Endothelial cell of umbilical vein (primary cell): ENCODE measurements at regions not wholly inside any gene's neighbourhood (a gene's known extent, or its start where the extent isn't known, plus 50 kb on each side); places are given as distances from the start of the nearest gene placed in this dataset.

Source experiments
- BruUV-seq: library from RNA; stranded (reverse); fragments of 400-500 nt; replicated peaks from 2 replicates; lab custom pipeline; 2021; lab: Mats Ljungman, UMichigan
- CTCF ChIA-PET: fragments of 300-600, 350-600 bp; sonication (Branson Sonifier 250); formaldehyde crosslinking; loops from one replicate; lab custom pipeline; 2021; ENCODE audit warnings: antibody characterized with exemption, inconsistent platforms; lab: Charles Lee
- POLR2A ChIA-PET: fragments of 300-600, 350-600 bp; sonication (Branson Sonifier 250); formaldehyde crosslinking; loops from one replicate; lab custom pipeline; 2021; ENCODE audit warnings: antibody characterized with exemption, inconsistent platforms; lab: Charles Lee
- DNase-seq: peaks from one replicate; pipeline ENCODE4 v3.0.0-alpha.2; 2011; ENCODE audit warnings: low read depth, low spot score
- FAIRE-seq: peaks from 2 replicates; lab custom pipeline; 2011; peaks lifted over from hg19 to GRCh38; lab: Jason Lieb, UNC
- H2AFZ ChIP-seq: 2 replicates; pipeline ENCODE4 v1.6.0; 2012; ENCODE audit warnings: low read depth, low read length, control low read depth, inconsistent platforms
- H3K27ac ChIP-seq: 2 replicates; pipeline ENCODE4 v1.5.1; 2011; ENCODE audit warnings: low read depth, mild to moderate bottlenecking, control low read depth, low read length, moderate library complexity; ENCODE audit not compliant: insufficient read depth
- H3K27me3 ChIP-seq, 2 experiments: 2 replicates each; pipeline versions ENCODE4 v1.6.0 to v1.6.1; 2011; ENCODE audit warnings: low read length in 2 of 2, mixed read lengths in 1 of 2; ENCODE audit not compliant: control insufficient read depth in 2 of 2, insufficient read depth in 2 of 2
- H3K36me3 ChIP-seq, 2 experiments: 2 replicates in 1 of 2; 3 replicates in 1 of 2; pipeline ENCODE4 v1.5.1; 2011; ENCODE audit warnings: low read length in 2 of 2, mild to moderate bottlenecking in 1 of 2, moderate library complexity in 1 of 2; ENCODE audit not compliant: control insufficient read depth in 2 of 2, insufficient read depth in 2 of 2; ENCODE audit errors: extremely low read depth in 1 of 2
- H3K4me1 ChIP-seq: 3 replicates; pipeline ENCODE4 v1.5.1; 2011; ENCODE audit warnings: mild to moderate bottlenecking, low read length; ENCODE audit not compliant: control insufficient read depth, insufficient read depth; ENCODE audit errors: extremely low read depth
- H3K4me2 ChIP-seq: 2 replicates; pipeline ENCODE4 v1.6.1; 2011; ENCODE audit warnings: low read length, control low read depth, mixed read lengths; ENCODE audit not compliant: insufficient read depth
- H3K4me3 ChIP-seq, 3 experiments: fragments of 200-600 bp in 1 of 3; sonication (generic), shearing (Covaris generic) in 1 of 3; replicated peaks in 1 of 3; 2 replicates each; pipeline ENCODE4 v1.5.1; 2011 to 2016; ENCODE audit warnings: control low read depth in 3 of 3, low read length in 3 of 3, mild to moderate bottlenecking in 2 of 3, inconsistent platforms in 1 of 3, low read depth in 1 of 3, moderate library complexity in 1 of 3; ENCODE audit not compliant: insufficient read depth in 1 of 3
- H3K79me2 ChIP-seq: 2 replicates; pipeline ENCODE4 v1.6.0; 2012; ENCODE audit warnings: low read length, inconsistent platforms; ENCODE audit not compliant: control insufficient read depth, insufficient read depth
- H3K9ac ChIP-seq: replicated peaks from 2 replicates; pipeline ENCODE3; 2011; ENCODE audit warnings: low read length, control low read depth; ENCODE audit not compliant: insufficient read depth; ENCODE audit errors: extremely low read depth
- H3K9me1 ChIP-seq: replicated peaks from 3 replicates; pipeline ENCODE4 v1.6.0; 2011; ENCODE audit warnings: mild to moderate bottlenecking, low read length; ENCODE audit not compliant: control insufficient read depth, insufficient read depth; ENCODE audit errors: extremely low read depth
- H3K9me3 ChIP-seq: replicated peaks from 2 replicates; pipeline ENCODE4 v1.5.1; 2012; ENCODE audit warnings: low read length, inconsistent platforms; ENCODE audit not compliant: control insufficient read depth, insufficient read depth
- H4K20me1 ChIP-seq: replicated peaks from 2 replicates; pipeline ENCODE3; 2011; ENCODE audit warnings: mild to moderate bottlenecking, low read length; ENCODE audit not compliant: control insufficient read depth, insufficient read depth; ENCODE audit errors: extremely low read depth
- EZH2 ChIP-seq: IDR thresholded peaks from 2 replicates; pipeline ENCODE4 v1.6.1; 2012; ENCODE audit warnings: borderline replicate concordance, low read depth, mild to moderate bottlenecking, moderate library complexity, low read length, inconsistent platforms; ENCODE audit not compliant: severe bottlenecking
- JUN ChIP-seq: IDR thresholded peaks from 2 replicates; pipeline ENCODE4 v1.6.1; 2011; ENCODE audit warnings: borderline replicate concordance, low read depth; ENCODE audit not compliant: insufficient read length, insufficient read depth
- dilution Hi-C: fragments of 300-500 bp; cut with MboI; formaldehyde crosslinking; loops from one replicate; pipeline ENCODE4 v1.15.0; 2019; ENCODE audit warnings: low sequenced_read_pairs; ENCODE audit not compliant: extremely low pct_ligation_motif_present
- intact Hi-C: fragments of 100-400 bp; cut with micrococcal nuclease; formaldehyde crosslinking; loops from one replicate; pipeline ENCODE4 v1.10.0; 2022
- TF ChIP-seq, protein P1 (sequence below), 2 donors: IDR thresholded peaks; 1 replicate in 1 of 2; 2 replicates in 1 of 2; pipeline ENCODE4 v1.5.1; 2011; ENCODE audit warnings: low read length in 2 of 2, mild to moderate bottlenecking in 2 of 2, moderate library complexity in 2 of 2, control low read depth in 1 of 2, inconsistent platforms in 1 of 2, low read depth in 1 of 2; ENCODE audit not compliant: insufficient read depth in 1 of 2; ENCODE audit errors: extremely low read depth in 1 of 2
- TF ChIP-seq, protein P2 (sequence below): IDR thresholded peaks from 2 replicates; pipeline ENCODE4 v1.6.1; 2011; ENCODE audit not compliant: insufficient read depth, insufficient read length

DNA sequence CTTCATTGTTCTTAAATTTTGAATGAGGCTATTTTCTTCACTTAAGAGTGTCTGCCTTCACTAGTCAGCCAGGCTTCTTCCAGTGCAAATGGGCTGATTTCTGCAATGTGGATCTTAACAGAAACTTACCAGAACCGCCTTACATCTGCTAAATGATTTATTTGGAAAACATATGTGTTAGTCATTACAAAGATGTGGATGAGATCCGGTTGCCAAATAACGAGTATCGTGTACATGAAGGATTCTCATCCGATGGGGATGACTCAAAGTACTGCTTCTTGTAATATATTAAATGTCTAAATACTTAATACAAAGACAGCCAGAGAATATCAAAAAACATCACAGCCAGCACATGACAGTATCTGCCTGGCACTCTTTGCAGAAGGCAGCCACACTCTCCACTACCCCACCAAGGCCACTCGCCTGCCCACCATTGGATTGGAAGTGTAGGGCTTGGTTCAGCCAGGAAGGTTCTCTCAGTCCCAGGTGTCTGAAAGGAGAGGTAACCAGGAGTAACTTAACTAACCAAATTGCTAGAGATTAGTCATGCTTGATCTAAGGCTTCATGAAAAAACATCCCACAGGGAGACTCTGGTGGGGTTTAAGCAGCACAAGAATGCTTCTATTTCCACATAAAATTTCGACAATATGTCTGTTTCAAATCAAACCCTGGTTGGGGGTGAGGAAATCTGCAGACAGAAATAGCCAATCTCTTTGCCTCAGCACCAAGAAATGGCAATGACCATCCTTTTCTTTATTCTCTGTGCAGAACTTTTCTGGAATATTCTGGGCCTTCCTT lies 174.8 kb downstream of the GADD45G start:
- no peak for TF ChIP-seq JUN
- TF ChIP-seq, protein P1, sequence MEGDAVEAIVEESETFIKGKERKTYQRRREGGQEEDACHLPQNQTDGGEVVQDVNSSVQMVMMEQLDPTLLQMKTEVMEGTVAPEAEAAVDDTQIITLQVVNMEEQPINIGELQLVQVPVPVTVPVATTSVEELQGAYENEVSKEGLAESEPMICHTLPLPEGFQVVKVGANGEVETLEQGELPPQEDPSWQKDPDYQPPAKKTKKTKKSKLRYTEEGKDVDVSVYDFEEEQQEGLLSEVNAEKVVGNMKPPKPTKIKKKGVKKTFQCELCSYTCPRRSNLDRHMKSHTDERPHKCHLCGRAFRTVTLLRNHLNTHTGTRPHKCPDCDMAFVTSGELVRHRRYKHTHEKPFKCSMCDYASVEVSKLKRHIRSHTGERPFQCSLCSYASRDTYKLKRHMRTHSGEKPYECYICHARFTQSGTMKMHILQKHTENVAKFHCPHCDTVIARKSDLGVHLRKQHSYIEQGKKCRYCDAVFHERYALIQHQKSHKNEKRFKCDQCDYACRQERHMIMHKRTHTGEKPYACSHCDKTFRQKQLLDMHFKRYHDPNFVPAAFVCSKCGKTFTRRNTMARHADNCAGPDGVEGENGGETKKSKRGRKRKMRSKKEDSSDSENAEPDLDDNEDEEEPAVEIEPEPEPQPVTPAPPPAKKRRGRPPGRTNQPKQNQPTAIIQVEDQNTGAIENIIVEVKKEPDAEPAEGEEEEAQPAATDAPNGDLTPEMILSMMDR (IDR thresholded peaks at IDR 0.05; ENCODE audit: extremely low read depth in 1 of 2, insufficient read depth in 1 of 2, low read depth in 1 of 2, low read length in 2 of 2), result no peak
- TF ChIP-seq EZH2, result no peak
- TF ChIP-seq, protein P2, sequence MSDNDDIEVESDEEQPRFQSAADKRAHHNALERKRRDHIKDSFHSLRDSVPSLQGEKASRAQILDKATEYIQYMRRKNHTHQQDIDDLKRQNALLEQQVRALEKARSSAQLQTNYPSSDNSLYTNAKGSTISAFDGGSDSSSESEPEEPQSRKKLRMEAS, result no peak
- no peak overlapping the region for H3K4me3 ChIP-seq
- FAIRE-seq, result no peak
- intact Hi-C loops (no loop called here), dilution Hi-C loops (loop anchor here (10.0 kb wide), 1 partner anchor 65 kb away; no protein-coding TSS in a partner anchor)
- H2AFZ ChIP-seq, result no peak overlapping the region
- CTCF ChIA-PET, result no interaction called here
- no peak for DNase-seq
- no peak overlapping the region for H3K27ac ChIP-seq
- no peaks in the 10 kb centered on the region for H3K4me1 ChIP-seq
- no peaks in the 10 kb centered on the region for H3K9me3 ChIP-seq
- H3K27me3 ChIP-seq, result peaks cover 0 to 2% of the 10 kb centered on the region in 2 experiments
- H3K4me2 ChIP-seq, result no peak overlapping the region
- H3K9me1 ChIP-seq, result no peaks in the 10 kb centered on the region
- H3K9ac ChIP-seq, result no peak overlapping the region
- no TSS peak for BruUV-seq
- H3K36me3 ChIP-seq, result no peaks in the 10 kb centered on the region
- H4K20me1 ChIP-seq, result no peaks in the 10 kb centered on the region
- H3K79me2 ChIP-seq, result no peaks in the 10 kb centered on the region
- POLR2A ChIA-PET, result no interaction called here
